Ovary (tissue), 3 donors: ENCODE measurements at regions not wholly inside any gene's neighbourhood (a gene's known extent, or its start where the extent isn't known, plus 50 kb on each side); places are given as distances from the start of the nearest gene placed in this dataset.

Experiments used
- POLR2A ChIP-seq: fragments of 450-650 bp; IDR thresholded peaks from one replicate; pipeline ENCODE4 v1.6.1; 2017; ENCODE audit warnings: antibody characterized with exemption, mild to moderate bottlenecking, moderate library complexity
- TF ChIP-seq, protein P1 (sequence below), 3 donors: fragments of 450-650 bp in 2 of 3; fragments of 200-600 bp in 1 of 3; IDR thresholded peaks; one replicate each; pipeline versions ENCODE4 v1.5.1 to v1.8.0; 2016 to 2022; ENCODE audit warnings: antibody characterized with exemption in 3 of 3, mild to moderate bottlenecking in 1 of 3
- donor health status: DM: no; HTN: no; CAD: no.

DNA sequence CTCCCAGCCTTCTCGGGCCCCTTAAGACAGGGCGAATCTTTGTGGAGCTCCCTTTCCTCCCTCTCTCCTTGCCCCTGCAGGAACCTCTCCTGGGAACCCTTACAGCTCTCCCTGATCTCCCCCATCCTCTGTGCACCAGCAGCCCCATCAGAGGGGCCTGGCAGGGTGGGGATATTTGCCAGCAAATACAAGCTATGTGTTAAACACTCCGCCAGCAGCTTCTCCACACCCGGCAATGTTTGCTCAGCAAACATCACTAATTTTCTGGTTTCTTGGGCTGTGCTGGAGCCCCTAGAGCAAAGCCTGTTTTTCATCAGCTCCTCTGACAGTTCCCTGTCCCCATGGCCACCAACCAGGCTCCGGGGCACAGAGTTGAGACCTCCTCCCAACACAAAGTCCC lies 147.5 kb upstream of the LHX5 start:
- TF ChIP-seq, protein P1, sequence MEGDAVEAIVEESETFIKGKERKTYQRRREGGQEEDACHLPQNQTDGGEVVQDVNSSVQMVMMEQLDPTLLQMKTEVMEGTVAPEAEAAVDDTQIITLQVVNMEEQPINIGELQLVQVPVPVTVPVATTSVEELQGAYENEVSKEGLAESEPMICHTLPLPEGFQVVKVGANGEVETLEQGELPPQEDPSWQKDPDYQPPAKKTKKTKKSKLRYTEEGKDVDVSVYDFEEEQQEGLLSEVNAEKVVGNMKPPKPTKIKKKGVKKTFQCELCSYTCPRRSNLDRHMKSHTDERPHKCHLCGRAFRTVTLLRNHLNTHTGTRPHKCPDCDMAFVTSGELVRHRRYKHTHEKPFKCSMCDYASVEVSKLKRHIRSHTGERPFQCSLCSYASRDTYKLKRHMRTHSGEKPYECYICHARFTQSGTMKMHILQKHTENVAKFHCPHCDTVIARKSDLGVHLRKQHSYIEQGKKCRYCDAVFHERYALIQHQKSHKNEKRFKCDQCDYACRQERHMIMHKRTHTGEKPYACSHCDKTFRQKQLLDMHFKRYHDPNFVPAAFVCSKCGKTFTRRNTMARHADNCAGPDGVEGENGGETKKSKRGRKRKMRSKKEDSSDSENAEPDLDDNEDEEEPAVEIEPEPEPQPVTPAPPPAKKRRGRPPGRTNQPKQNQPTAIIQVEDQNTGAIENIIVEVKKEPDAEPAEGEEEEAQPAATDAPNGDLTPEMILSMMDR (IDR thresholded peaks at IDR 0.05): no peak
- no peak for TF ChIP-seq POLR2A
